HG03565 (cell line): ENCODE measurements at regions not wholly inside any gene's neighbourhood (a gene's known extent, or its start where the extent isn't known, plus 50 kb on each side); places are given as distances from the start of the nearest gene placed in this dataset.

Source experiments
- ATAC-seq: cut with Tn5 transposase; IDR thresholded peaks from one replicate; pipeline ENCODE4 v1.9.1; 2021; ENCODE audit warnings: mild to moderate bottlenecking, moderate library complexity; ENCODE audit not compliant: unreplicated experiment

DNA sequence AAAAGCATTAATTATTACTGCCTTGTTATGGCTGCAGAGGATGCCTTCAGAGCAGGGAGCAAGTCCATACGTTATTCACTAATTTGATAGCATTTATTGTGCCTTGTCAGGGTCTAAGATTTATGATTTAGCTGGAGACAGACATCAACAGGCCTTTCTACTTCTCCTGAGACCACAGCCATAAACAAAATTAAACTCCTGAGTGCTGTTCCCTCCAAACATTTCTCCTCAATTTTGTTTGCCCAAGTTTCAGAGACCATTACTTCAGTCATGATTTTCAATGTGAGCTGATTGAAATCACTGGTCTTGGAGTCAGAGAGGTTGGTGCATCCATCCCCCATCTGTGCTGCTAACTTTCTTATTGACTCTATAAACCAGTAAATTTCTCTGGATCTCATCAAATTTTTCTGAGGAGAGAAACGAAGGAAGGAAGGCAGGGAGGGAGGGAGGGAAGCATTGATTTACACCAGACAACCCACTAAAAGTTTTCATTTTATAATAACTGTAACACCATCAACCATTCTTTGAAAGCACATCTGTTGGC is 423.6 kb upstream of the CDH11 start:
- ATAC-seq: no peak

DNA sequence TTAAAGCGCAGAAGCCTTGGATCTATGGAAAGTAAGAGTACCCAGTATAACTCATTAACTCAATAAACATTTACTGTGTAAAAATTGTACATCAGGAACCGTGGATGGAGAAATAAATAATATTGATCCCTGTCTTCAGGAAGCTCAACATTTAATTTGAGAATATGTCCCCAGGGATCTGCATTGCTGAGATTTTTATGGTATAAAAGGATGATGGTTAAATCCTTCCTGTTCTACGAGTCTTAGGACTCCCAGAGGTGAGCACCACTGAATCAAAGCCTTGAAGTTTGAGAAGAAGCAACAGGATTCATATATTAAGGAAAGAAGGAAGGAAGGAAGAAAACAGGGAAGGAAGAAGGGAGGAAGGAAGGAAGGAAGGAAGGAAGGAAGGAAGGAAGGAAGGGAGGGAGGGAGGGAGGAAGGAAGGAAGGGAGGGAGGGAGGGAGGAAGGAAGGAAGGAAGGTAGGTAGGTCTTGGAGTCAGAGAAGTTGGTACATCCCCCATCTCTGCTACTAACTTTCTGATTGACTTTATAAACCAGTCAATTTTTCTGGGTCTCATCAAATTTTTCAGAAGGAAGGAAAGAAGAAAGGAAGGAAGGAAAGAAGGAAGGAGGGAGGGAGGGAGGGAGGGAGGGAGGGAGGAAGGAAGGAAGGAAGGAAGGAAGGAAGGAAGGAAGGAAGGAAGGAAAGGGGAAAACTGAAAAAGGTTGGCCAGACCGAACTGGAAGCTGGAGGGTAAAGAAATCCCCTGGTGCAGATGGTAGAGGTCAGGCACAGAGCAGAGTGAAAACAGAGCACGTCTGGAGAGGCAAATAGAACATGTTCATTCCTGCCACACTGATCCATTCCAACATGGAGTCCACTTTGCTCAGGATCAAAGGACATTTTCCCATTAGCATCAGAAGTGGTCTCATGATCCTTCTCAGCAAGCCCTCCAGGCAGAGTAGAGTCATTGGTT is 422.2 kb upstream of the CDH11 start:
- ATAC-seq: no peak

DNA sequence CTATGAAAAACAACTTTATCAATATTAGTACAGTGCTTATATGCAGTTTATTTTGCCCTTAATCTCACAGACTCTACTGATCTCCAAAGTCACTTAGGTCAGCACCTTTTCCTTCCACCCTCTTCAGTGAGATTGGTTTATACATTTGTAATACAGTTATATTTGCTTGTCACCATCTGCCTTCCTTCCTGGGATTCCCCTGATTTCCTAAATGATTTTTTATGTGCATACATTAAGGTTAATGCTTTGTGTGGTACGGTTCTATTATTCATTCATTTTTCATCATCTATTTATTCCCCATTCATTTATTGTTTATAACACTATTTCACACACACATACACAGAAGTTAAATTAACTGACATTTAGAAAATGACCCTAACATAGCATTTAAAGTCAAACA is 419.8 kb upstream of the CDH11 start:
- ATAC-seq: no peak

DNA sequence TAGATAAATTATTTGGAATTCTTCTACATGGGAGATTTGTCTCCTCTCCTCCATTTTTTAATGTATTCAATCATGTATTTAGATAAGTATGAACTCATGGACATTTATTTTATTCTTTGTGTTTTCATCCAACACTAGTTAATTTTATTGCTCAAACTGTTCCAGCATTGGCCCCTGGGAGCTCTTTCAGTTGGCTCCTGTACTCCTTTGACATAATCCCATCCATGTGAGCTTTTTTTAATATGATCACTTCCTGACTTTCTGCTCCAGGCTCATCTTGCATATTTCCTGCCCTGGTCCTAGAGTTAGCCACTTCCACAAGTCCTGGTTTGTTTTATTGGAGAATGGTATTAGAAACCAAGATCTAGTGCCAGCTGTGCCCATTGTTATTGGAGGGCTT is 419.0 kb upstream of the CDH11 start:
- no peak for ATAC-seq

DNA sequence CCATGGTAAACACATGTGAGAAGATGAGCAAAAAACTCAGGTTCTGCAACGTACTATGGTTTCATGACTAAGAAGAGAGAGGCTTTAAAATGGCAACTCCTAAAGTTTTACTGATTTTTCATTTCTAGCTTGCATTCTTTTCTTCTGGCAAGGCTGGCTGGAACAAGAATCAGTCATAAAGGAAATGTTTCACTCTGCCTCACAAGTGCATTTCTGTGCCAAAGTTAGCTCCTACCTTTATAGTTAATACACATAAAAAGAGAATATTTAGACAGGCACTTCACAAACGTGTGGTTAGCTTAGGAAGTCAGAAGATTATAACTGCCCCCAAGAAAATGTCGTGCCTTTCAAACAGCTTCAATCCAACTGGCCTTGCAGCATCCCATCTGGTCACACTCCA is 417.1 kb upstream of the CDH11 start:
- no peak for ATAC-seq

DNA sequence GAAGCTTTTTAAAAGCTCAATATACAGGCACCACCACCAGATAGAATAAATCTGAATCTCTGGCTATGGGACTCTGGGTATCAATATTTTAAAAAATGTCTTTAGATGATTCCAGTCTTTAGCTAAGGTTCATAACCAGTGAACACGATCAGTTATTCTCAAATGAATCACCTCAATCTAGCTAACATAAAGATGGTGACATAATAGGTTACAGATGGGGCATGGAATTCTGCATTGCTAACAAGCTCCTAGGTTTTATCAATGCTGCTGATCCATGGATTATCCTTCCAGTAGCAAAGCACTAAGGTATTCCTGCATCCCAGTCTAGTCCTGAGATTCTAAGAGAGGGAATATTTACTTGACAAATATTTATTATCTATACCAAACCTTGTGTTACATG is 415.5 kb upstream of the CDH11 start:
- ATAC-seq: no peak

DNA sequence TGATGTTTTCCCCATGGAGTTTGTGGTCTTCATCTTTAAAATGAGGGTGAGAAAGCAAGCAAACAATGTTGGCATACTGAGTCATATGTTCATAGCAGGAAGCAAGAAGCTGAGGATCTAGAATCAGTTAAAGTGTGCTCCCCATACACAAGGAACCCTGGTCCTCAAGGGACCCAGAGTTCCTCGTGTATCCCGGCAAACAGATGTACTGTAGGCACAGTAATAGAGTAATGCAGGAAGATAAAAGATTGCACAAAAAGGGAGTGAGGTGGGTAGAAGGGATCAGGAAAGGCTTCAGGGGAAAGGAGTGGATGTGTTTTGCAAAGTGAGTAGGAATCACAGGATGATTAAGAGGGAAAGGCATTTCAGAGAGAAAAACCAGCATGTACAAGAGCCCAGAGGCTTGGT is 412.3 kb upstream of the CDH11 start:
- no peak for ATAC-seq

DNA sequence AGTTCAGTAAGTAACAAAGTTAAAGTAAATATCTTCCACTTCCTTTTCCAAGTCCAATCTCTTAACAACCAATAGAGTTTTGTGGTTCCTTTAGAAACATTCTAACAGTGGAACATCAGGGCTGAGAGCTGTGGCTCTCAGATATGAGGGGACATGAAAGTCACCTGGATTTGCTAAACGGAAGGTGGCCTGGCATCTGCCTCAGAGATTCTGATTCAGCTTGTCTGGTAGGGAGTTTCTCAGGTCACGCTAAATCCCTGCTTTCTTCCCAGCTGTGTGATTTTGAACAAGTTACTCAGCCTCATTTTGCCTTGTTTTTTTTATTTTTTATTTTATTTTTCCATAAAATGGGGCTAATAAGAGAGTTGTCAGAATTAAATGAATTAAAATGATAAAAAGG is 411.0 kb upstream of the CDH11 start:
- ATAC-seq: no peak

DNA sequence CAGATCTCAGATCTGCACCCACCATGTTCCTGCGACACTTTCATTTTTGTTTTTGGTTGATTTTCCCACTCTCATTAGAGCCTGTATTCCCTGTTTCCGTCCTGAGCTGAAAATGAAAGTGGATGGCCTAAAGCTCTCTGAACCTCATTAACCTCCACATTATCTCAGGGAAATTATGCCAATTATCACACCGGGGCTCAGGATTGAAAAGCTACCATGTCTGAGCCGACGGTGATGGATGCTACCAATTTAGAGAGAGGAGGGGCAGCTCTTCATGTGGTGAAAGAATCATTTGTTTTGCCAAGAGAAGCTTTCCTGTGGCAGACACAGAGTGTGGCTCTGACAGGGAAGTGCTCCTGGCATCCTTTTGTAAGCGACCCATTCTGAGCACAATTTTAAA is 410.4 kb upstream of the CDH11 start:
- ATAC-seq: no peak

DNA sequence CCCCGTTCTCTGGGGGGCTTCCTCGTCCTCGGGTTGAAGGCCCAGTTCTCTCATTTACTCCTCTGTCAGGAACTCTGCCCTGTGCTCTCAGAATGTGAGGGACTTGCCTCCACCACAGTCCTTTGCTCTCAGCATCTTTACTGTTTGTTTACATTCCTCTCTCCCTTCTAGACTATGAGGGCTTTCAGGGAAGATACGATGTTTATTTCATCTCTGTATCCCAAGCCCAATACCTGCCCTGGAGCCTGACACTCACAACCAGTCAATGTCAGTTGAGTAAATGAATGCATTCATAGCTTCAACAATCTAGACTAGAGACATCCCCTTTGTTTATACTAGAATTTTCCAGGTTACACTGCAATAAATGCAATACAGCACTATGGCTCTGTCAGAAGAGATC is 409.6 kb upstream of the CDH11 start:
- no peak for ATAC-seq

DNA sequence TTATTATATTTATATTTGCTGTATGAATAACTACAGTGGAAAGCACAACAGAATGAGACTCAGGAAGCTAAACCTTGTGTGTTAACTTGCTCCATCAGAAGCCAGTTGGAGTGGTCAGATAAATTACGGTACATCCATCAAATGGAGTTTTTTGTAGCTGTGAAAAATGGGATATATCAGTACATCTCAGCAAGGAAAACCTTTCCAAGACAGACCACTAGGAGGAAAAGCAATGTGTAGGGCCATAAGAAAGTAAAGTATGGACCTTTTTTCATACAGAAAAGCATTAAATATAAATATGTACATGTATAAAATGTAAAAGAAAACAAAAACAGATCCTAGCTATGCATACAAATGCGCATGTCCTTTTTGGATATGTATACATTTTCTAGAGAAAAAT is 403.8 kb upstream of the CDH11 start:
- ATAC-seq: no peak

DNA sequence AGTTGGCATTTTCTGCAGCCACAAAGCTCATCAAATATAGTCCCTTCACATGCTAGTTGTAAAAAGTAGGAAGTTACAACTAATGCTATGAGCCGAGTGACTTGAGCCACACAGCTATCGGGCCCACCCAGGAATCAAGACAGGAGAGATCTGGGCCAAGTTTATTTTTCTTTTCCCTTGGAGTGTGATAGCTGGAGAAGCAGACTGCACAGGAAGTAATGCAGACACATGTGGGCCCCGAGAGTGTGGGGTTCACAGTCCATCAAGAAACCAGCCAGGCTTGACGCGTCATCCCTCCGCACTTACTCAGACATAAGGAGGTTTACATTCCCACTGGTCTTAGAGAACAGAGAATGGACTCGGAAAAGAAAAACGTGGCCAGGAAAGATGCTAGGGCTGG is 403.1 kb upstream of the CDH11 start:
- no peak for ATAC-seq

DNA sequence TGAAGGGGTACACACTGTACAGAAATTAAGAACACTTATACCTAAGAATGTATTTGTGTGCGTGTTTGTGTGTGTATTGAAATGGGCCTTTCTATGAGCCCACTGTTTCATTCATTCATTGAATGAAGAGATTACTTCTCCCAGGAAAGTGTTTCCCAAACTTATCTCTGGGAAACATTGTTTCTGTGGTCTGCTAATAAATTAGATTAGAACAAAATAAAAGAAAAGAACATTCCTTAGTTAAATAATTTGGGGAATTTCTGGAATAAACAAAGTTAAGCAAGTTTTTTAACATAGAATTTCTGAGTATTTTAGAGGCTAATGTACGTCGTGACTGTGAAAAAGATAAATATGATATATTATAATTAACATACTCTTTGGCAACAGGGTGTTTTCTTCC is 402.4 kb upstream of the CDH11 start:
- ATAC-seq: no peak

DNA sequence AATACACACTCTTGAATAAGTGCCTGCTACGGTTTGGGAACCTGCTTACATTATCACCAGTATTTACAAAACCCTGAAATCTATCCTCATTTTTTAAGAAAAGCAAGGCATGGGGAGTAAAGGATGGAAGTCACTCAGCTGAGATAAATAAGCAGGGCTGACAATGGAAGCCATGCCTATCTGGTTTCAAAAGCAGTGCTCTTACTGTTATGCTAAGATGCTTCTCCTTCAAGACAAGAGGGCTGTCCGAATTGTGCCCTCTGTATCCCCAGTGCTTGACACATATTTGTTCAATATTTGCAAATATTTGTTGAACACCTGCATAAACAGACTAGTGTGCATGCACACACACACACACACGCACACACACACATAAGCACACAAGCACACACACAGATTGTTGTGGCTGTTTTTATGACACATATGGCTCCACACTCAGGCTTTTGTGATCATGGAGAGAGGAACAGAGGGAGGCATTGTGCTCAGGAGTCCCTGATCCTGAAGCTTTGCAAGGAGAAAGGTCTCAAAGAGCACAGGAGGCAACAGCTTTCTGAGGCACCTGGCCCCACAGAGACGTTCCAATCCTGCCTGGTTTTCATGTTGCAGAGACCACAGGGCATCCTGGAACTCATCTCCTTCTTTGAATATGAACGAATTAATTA is 401.6 kb upstream of the CDH11 start:
- ATAC-seq: no peak

DNA sequence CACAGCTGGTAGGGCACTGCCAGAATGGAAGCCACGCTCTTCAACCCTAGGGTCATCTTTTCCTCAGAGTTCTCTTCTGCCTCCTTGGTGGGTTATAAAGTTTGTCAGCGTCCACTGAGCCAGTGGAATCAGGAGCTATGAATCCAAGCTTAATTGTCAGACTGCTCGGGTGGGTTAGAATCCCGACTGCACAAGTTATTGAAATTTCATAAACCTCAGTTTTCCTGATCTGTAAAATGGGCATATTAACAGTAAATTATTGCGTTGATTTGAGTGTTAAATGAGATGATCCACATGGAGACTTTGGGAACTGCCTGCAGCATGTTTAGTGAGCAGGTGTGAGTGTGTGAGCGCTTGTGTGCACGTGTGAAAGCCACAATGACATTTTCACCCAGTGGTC is 400.5 kb upstream of the CDH11 start:
- no peak for ATAC-seq

DNA sequence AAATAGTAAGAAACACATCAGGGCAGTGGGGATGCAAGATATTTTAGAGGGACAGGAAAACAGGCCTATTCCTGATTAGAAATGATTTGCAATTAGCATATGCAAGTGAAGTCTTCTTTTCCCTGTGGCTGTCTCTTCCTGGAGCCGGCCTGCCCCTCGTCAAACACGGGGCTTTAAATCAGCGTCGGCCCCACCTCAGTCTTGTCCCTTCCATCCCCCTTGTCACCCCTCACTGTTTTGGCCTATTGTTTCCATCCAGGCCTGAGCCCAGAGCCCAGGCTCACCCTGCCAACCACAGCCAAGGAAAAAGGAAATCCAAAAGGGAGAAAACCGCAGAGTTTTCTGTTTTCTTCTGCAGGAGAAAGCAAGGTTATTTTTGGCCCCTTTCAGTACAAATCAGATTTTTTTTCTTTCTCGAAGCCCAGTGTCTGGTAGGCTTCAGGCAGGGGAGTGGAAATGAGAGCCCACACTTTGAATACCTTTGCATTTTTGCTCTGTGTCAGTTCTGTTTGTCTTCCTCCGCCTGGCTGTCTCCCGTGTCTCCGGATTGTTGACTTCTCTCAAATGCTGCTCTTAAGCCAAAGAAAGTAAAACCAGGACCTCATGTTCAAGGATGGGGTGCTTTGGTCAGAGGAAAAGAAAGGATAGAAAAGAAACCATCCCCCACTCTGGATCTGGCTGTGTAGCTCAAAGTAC is 399.9 kb upstream of the CDH11 start:
- ATAC-seq: no peak

DNA sequence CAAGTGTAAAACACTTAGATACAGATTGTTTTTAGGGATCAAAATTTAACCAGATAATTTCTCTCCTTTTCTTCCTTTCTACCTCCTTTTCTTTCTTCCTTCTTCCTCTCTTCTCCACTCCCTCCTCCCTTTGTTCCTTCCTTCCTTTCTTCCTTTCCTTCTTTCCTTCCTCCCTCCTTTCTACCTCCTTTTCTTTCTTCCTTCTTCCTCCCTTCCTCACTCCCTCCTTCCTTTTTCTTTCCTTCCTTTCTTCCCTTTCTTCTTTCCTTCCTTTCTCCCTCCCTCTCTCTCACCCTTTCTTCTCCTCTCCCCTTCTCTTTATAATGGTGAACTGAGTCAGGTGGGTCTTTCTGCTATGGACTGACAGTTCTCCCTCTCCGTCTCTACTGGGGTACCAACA is 397.5 kb upstream of the CDH11 start:
- no peak for ATAC-seq

DNA sequence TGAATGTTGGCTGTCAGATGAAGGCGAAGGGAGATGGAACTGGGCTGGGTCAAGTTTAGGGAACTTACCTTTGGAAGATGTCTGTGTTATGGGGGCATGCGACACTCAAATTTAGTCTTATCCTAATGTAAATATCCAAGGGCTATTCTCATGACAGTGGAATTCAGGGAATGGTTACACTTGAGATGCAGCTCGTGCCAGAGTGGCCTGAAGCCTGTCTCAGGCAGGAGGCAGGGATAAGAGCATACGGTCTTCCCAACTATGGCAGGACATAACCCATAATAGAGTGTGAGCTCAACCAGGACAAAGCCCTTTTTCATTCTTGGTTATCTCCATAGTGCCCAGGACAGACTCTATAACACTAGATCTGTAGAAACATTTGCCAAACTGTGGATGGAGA is 393.3 kb upstream of the CDH11 start:
- ATAC-seq: no peak

DNA sequence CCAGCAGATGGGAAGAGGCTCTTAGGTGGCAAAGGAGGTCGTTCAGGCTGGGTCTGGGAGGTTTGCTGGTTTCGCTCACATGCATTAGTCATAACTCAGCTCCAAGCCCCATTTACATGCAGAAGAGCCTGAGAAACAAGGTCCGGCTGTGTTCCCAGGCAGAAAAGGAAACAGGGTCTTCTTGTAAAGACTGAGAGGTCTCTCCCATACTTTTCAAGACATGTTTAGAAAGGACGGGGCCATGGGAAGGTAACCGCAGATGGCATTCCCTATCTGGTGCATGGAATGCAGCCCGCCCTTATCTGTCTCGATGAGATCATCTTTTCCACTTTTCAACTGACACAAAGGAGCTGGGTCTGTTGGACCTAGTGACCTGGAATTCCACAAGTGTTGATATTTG is 389.0 kb upstream of the CDH11 start:
- no peak for ATAC-seq

DNA sequence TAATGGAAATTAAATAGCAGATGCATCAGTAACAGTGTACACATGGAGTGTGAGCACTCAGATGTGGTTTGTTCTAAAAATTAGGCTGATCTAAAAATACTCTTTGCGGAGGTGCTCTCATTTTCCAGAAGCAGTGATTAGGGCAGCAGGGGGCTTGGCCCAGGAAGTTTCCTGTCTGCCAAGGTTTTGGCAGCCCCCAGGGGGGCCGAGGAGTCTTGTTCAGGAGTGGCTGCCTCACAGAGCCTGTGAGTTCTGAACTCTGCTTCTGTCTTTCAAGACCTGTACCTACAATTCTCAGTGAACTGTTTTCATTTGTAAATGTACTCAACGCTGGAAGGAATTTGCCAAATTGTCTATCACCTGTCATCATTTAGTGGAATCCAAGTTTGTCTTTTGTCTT is 388.4 kb upstream of the CDH11 start:
- no peak for ATAC-seq

DNA sequence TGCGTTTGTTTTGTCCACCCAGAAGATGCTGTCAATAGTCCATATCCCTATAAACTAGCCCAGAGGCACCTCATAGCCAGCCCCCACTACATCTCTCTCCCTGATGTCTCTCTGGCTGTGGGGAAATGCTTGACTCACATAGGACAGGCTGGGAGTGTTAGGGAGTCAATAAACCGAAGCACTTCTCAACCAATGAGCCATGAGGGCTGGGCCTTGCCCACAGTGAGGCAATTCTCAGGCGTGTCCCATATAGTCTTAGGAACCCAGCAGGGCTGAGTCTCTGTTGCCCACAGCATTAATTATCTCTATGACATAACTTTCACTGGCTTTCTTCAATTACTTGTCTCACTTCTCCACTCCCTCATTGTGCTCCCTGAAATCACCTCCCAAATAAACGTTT is 387.3 kb upstream of the CDH11 start:
- ATAC-seq: no peak

DNA sequence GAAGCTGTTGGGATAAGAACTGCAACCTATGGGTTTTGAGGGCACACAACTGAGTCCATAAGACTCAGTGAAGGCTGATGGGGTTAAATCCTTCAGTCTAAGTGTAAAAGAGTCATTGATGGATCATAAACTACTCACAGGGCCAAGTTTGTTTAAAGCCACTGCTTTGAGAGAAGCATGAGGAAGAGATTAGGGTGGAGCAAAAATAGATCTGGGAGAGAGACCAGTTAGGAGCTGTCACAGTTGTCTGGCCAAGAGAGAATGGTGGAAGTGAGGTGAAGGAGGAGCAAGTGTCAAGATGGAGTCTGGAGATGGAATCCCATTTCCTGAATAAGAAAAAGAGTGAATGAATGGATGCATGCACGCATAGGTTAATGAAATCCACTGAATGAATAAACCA is 379.1 kb upstream of the CDH11 start:
- ATAC-seq: no peak
